IPS-18a (cell line): ENCODE measurements at regions not wholly inside any gene's neighbourhood (a gene's known extent, or its start where the extent isn't known, plus 50 kb on each side); places are given as distances from the start of the nearest gene placed in this dataset.

Source experiments
- H3K27ac ChIP-seq: one replicate; pipeline ENCODE4 v1.5.1; 2013; ENCODE audit warnings: low read length
- H3K27me3 ChIP-seq: one replicate; pipeline ENCODE4 v1.6.1; 2013; ENCODE audit warnings: mild to moderate bottlenecking, low read length; ENCODE audit not compliant: control insufficient read depth, insufficient read depth
- H3K36me3 ChIP-seq: one replicate; pipeline ENCODE4 v1.6.1; 2013; ENCODE audit warnings: low read depth, low read length; ENCODE audit not compliant: control insufficient read depth
- H3K4me1 ChIP-seq: one replicate; pipeline ENCODE4 v1.6.1; 2013; ENCODE audit warnings: low read depth, low read length; ENCODE audit not compliant: control insufficient read depth
- H3K4me3 ChIP-seq: one replicate; pipeline ENCODE4 v1.5.1; 2013; ENCODE audit warnings: low read length
- H3K9ac ChIP-seq: one replicate; pipeline ENCODE4 v1.6.1; 2013; ENCODE audit warnings: mild to moderate bottlenecking, low read length, moderate library complexity
- H3K9me3 ChIP-seq: one replicate; pipeline ENCODE4 v1.6.1; 2013; ENCODE audit warnings: low read depth, low read length; ENCODE audit not compliant: control insufficient read depth

- Histone ChIP-seq H3K9ac (no peak overlapping the region), H3K4me3 (no peak overlapping the region), H3K27me3 (peaks cover 5% of the 10 kb centered on the region), H3K4me1 (peaks cover 32% of the 10 kb centered on the region), H3K9me3 (no peaks in the 10 kb centered on the region), H3K36me3 (no peaks in the 10 kb centered on the region), H3K27ac (no peak overlapping the region)
Measured at GRCh38 chr3:177282119-177282655, 84.9 kb upstream of the TBL1XR1 start.

- H3K9me3 ChIP-seq, result no peaks in the 10 kb centered on the region
- peak overlapping the region; percentile 13 for H3K4me3 ChIP-seq
- peaks cover 5% of the 10 kb centered on the region for H3K27me3 ChIP-seq
- H3K9ac ChIP-seq, result no peak overlapping the region
- no peak overlapping the region for H3K27ac ChIP-seq
- H3K4me1 ChIP-seq, result peaks cover 30% of the 10 kb centered on the region
- no peaks in the 10 kb centered on the region for H3K36me3 ChIP-seq
Measured at GRCh38 chr3:177283983-177284382, 86.7 kb upstream of the TBL1XR1 start.

GRCh38 chr3:177284383-177284881 lies 87.2 kb upstream of the TBL1XR1 start:
- H3K9ac ChIP-seq, result no peak overlapping the region
- H3K4me3 ChIP-seq, result peak overlapping the region; percentile 13
- H3K4me1 ChIP-seq, result peaks cover 26% of the 10 kb centered on the region
- H3K27ac ChIP-seq, result no peak overlapping the region
- peaks cover 5% of the 10 kb centered on the region for H3K27me3 ChIP-seq
- H3K9me3 ChIP-seq, result no peaks in the 10 kb centered on the region
- H3K36me3 ChIP-seq, result no peaks in the 10 kb centered on the region

- Histone ChIP-seq H3K9me3 (no peaks in the 10 kb centered on the region), H3K27me3 (peaks cover 5% of the 10 kb centered on the region), H3K27ac (no peak overlapping the region), H3K36me3 (no peaks in the 10 kb centered on the region), H3K4me1 (peaks cover 25% of the 10 kb centered on the region), H3K4me3 (no peak overlapping the region), H3K9ac (no peak overlapping the region)
Measured at GRCh38 chr3:177286034-177286433, 88.8 kb upstream of the TBL1XR1 start.

GRCh38 chr3:177287231-177287630 lies 89.9 kb upstream of the TBL1XR1 start:
- peaks cover 13% of the 10 kb centered on the region for H3K4me1 ChIP-seq
- H3K36me3 ChIP-seq, result no peaks in the 10 kb centered on the region
- H3K27me3 ChIP-seq, result peaks cover 5% of the 10 kb centered on the region
- H3K27ac ChIP-seq, result no peak overlapping the region
- no peaks in the 10 kb centered on the region for H3K9me3 ChIP-seq
- H3K4me3 ChIP-seq, result no peak overlapping the region
- no peak overlapping the region for H3K9ac ChIP-seq

- no peaks in the 10 kb centered on the region for H3K27me3 ChIP-seq
- H3K9ac ChIP-seq, result no peak overlapping the region
- no peak overlapping the region for H3K4me3 ChIP-seq
- no peaks in the 10 kb centered on the region for H3K36me3 ChIP-seq
- no peak overlapping the region for H3K27ac ChIP-seq
- H3K4me1 ChIP-seq, result no peaks in the 10 kb centered on the region
- H3K9me3 ChIP-seq, result no peaks in the 10 kb centered on the region
Measured at GRCh38 chr3:177290633-177291032, 93.4 kb upstream of the TBL1XR1 start.

GRCh38 chr3:177294221-177294620 lies 96.9 kb upstream of the TBL1XR1 start:
- no peak overlapping the region for H3K4me3 ChIP-seq
- H3K27me3 ChIP-seq, result no peaks in the 10 kb centered on the region
- no peaks in the 10 kb centered on the region for H3K4me1 ChIP-seq
- H3K9ac ChIP-seq, result no peak overlapping the region
- H3K27ac ChIP-seq, result no peak overlapping the region
- H3K36me3 ChIP-seq, result no peaks in the 10 kb centered on the region
- H3K9me3 ChIP-seq, result no peaks in the 10 kb centered on the region

GRCh38 chr3:177295116-177295515 lies 97.8 kb upstream of the TBL1XR1 start:
- H3K4me3 ChIP-seq, result no peak overlapping the region
- no peaks in the 10 kb centered on the region for H3K4me1 ChIP-seq
- no peaks in the 10 kb centered on the region for H3K9me3 ChIP-seq
- no peak overlapping the region for H3K9ac ChIP-seq
- H3K36me3 ChIP-seq, result no peaks in the 10 kb centered on the region
- H3K27ac ChIP-seq, result no peak overlapping the region
- no peaks in the 10 kb centered on the region for H3K27me3 ChIP-seq

GRCh38 chr3:177299250-177299649 lies 102.0 kb upstream of the TBL1XR1 start:
- H3K9me3 ChIP-seq, result no peaks in the 10 kb centered on the region
- no peaks in the 10 kb centered on the region for H3K36me3 ChIP-seq
- no peak overlapping the region for H3K9ac ChIP-seq
- H3K4me1 ChIP-seq, result no peaks in the 10 kb centered on the region
- no peak overlapping the region for H3K4me3 ChIP-seq
- no peak overlapping the region for H3K27ac ChIP-seq
- no peaks in the 10 kb centered on the region for H3K27me3 ChIP-seq

GRCh38 chr3:177300039-177300833 lies 103.0 kb upstream of the TBL1XR1 start:
- H3K4me3 ChIP-seq, result no peak overlapping the region
- no peaks in the 10 kb centered on the region for H3K36me3 ChIP-seq
- no peak overlapping the region for H3K9ac ChIP-seq
- H3K27me3 ChIP-seq, result no peaks in the 10 kb centered on the region
- H3K27ac ChIP-seq, result no peak overlapping the region
- no peaks in the 10 kb centered on the region for H3K4me1 ChIP-seq
- H3K9me3 ChIP-seq, result no peaks in the 10 kb centered on the region

- H3K4me3 ChIP-seq, result no peak overlapping the region
- H3K9me3 ChIP-seq, result no peaks in the 10 kb centered on the region
- H3K36me3 ChIP-seq, result no peaks in the 10 kb centered on the region
- H3K9ac ChIP-seq, result no peak overlapping the region
- H3K4me1 ChIP-seq, result no peaks in the 10 kb centered on the region
- no peaks in the 10 kb centered on the region for H3K27me3 ChIP-seq
- H3K27ac ChIP-seq, result no peak overlapping the region
Measured at GRCh38 chr3:177300842-177301241, 103.6 kb upstream of the TBL1XR1 start.

GRCh38 chr3:177306252-177306651 lies 109.0 kb upstream of the TBL1XR1 start:
- no peaks in the 10 kb centered on the region for H3K4me1 ChIP-seq
- no peak overlapping the region for H3K9ac ChIP-seq
- no peak overlapping the region for H3K4me3 ChIP-seq
- no peak overlapping the region for H3K27ac ChIP-seq
- H3K9me3 ChIP-seq, result no peaks in the 10 kb centered on the region
- no peaks in the 10 kb centered on the region for H3K27me3 ChIP-seq
- H3K36me3 ChIP-seq, result no peaks in the 10 kb centered on the region
